ENCODE measurements at regions not wholly inside any gene's neighbourhood (a gene's known extent, or its start where the extent isn't known, plus 50 kb on each side); places are given as distances from the start of the nearest gene placed in this dataset.

DNA sequence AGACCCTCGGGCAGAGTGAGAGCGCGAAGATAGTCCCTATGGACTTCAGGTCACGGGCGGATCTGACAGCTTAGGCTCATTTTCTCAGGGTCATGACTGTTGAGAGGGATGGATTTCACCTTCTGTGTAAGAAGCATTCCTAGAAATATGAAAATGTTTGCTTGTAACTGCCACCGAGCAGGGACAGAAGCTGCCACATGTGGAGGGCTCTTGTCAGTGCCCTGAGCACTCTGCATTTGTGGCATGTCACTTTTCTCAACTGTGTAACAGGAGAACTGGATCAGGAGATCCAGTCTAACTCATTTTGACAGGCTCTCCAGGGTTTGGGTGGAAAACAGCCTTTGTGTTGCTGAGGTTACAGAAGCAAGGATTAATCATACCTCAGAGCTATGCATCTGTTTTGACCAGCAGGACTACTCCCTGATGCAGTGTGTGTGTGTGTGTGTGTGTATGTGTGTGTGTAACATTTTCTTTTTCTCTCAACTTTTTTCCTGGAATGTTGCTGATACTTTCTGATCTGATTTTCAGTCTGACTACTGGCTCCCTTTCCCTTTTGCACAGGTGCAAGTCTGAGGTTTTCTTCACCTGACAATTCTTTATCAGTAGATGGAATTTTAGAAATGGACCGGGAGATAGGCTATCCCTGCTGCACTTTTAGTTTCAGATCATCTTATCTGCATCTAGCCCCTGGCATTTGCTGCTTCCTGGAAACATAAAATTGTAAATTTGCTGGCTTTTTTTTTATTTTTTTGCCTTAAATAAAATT, 183.3 kb downstream of the STK31 start (continued):
- TF ChIP-seq NRF1 (IDR thresholded peaks at IDR 0.05; ENCODE audit: low read depth, low read length): no peak
- TF ChIP-seq, protein P1, sequence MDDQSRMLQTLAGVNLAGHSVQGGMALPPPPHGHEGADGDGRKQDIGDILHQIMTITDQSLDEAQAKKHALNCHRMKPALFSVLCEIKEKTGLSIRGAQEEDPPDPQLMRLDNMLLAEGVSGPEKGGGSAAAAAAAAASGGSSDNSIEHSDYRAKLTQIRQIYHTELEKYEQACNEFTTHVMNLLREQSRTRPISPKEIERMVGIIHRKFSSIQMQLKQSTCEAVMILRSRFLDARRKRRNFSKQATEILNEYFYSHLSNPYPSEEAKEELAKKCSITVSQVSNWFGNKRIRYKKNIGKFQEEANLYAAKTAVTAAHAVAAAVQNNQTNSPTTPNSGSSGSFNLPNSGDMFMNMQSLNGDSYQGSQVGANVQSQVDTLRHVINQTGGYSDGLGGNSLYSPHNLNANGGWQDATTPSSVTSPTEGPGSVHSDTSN (IDR thresholded peaks at IDR 0.05): peak; percentile 91

DNA sequence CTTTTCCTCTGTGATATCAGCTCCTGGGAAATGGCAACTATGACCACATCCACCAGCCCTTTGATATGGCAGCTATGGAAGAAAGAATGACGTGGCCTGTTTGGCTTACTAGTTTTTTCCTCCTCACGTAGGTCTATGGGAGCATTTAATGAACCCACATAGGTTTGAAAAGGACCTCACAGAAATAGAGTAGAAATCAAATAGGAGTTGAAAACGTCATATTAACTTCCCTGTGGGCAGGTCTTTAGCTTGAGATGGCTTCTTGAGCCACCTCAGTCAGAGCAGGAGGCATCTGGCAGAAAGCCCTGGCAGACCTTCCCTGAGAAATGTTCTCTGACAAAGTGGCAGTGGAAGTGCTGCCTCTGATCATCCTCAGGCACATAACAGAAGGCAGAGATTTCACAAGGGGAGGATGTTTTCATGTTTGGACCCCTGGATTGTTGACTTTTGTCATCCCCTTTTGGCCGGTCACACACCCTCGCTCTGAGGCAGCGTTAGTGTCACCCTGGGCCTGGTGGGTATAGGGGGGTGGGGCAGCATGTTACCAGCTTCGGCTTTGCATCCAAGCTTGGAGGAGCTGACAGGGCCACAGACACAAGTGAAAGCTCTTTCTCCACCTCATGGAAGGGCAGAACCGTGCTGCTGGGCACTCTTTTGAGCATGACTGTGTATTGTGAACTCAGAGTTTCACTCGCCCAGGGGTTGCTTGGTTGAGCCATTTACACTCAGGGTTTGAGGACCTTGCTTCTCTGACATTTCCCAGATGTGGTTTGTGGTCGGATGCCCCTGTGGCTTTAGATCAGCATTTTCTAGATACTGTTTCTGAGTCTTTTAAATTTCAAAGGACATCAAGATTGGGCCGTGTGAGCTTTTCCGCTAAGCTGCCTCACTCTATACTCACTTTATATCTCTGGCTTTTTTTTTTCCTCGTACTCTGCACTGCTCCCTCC, 184.2 kb downstream of the STK31 start:
- no peaks in the 10 kb centered on the region for H3K9me2 ChIP-seq
- H3K4me1 ChIP-seq (ENCODE audit: control insufficient read depth in 1 of 2, insufficient read depth in 2 of 2, low read depth in 1 of 2, low read length in 1 of 2): peaks cover 23 to 35% of the 10 kb centered on the region in 2 experiments
- H3K4me3 ChIP-seq (ENCODE audit: low read depth in 2 of 2, low read length in 1 of 2): 0 out of 4 replicates have a peak overlapping the region, but pooled peaks of 1 of the 2 experiments have one; percentile 7
- POLR2A ChIA-PET: interaction anchor here (0.8 kb wide), 1 partner anchor 34 kb away, joined by 3 read pairs; no protein-coding TSS in a partner anchor
- H3K9me3 ChIP-seq: no peaks in the 10 kb centered on the region
- H2AFZ ChIP-seq (ENCODE audit: low read depth): peak overlapping the region; percentile 52
- H3K27me3 ChIP-seq (ENCODE audit: insufficient read depth): no peaks in the 10 kb centered on the region
- H3K9ac ChIP-seq: peak overlapping the region; percentile 4; the same call in 1 of the 2 replicates
- H3F3A ChIP-seq (replicated peaks; ENCODE audit: insufficient read depth): peaks cover 24% of the 10 kb centered on the region
- H3K27ac ChIP-seq (ENCODE audit: low read depth in 2 of 2, low read length in 1 of 2): peak overlapping the region; percentile 63 to 82
- DNase-seq: peak; percentile 44
- CTCF ChIA-PET: interaction anchor here (0.7 to 6.2 kb wide), 5 partner anchors 11 to 694 kb away, joined by 3 to 39 read pairs (median 3); no protein-coding TSS in a partner anchor
- H4K20me1 ChIP-seq (ENCODE audit: insufficient read depth): no peaks in the 10 kb centered on the region
- TF ChIP-seq, protein P1 (IDR thresholded peaks at IDR 0.05): peak; percentile 78
- TF ChIP-seq NRF1 (IDR thresholded peaks at IDR 0.05; ENCODE audit: low read depth, low read length) (no peak), NFIC (IDR thresholded peaks at IDR 0.05; ENCODE audit: borderline replicate concordance) (peak; percentile 18; the same call in 1 of the 2 replicates), EP300 (IDR thresholded peaks at IDR 0.05; ENCODE audit: borderline replicate concordance in 1 of 2, low read depth in 1 of 2, low read length in 1 of 2) (0 out of 4 replicates have a peak, but pooled peaks of 1 of the 2 experiments have one; percentile 24), MEF2A (IDR thresholded peaks at IDR 0.05; ENCODE audit: borderline replicate concordance, low read depth) (no peak), RCOR1 (IDR thresholded peaks at IDR 0.05; ENCODE audit: low read length) (0 out of 2 replicates have a peak, but pooled peaks have one; percentile 33), CHD2 (IDR thresholded peaks at IDR 0.05; ENCODE audit: low read length, partially characterized antibody) (no peak), SIN3A (IDR thresholded peaks at IDR 0.05; ENCODE audit: borderline replicate concordance, low read depth, low read length) (no peak), JUND (IDR thresholded peaks at IDR 0.05) (0 out of 2 replicates have a peak, but pooled peaks have one; percentile 16), TCF12 (IDR thresholded peaks at IDR 0.05) (peak; percentile 82), POLR2AphosphoS5 (IDR thresholded peaks at IDR 0.05; ENCODE audit: low read depth, low read length) (0 out of 2 replicates have a peak, but pooled peaks have one; percentile 16)
- peak overlapping the region; percentile 8; the same call in 1 of the 2 replicates for H3K4me2 ChIP-seq
- H3K79me2 ChIP-seq (ENCODE audit: insufficient read depth): no peaks in the 10 kb centered on the region
- no peaks in the 10 kb centered on the region for H3K36me3 ChIP-seq (replicated peaks in 1 of 2; ENCODE audit: control insufficient read depth in 1 of 2, insufficient read depth in 2 of 2, low read length in 1 of 2)
- 59% methylated on average over 13 of the region's 13 CpGs for WGBS (ENCODE audit: low lambda C conversion rate)

Data from SK-N-SH (cell line).